Renal cortical epithelial cell (primary cell): ENCODE measurements at regions not wholly inside any gene's neighbourhood (a gene's known extent, or its start where the extent isn't known, plus 50 kb on each side); places are given as distances from the start of the nearest gene placed in this dataset.
A peak's percentile ranks its signal among the peaks of the same experiment; 100 is the strongest.

Source experiments
- DNase-seq: peaks from one replicate; pipeline ENCODE4 v3.0.0-alpha.2; 2011; ENCODE audit warnings: low read depth

DNA sequence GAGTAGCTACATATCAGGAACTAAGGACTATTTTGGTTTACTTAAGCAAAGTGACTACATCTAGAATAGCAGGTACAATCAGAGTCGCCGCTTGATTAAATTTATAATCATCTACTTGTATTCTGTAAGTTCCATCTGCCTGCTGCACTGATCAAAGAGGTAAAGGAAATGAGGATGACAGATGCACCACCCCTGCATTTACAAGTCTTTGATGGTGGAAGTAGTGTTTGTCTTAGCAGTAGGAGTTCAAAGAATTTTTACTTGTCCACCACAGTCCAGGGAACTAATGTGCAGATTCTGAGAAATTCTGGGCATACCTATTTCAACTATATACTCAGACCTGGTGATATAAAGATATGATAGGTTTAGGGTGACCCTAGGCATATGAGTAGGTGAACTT, 184.1 kb upstream of the IVNS1ABP start:
- no peak for DNase-seq

DNA sequence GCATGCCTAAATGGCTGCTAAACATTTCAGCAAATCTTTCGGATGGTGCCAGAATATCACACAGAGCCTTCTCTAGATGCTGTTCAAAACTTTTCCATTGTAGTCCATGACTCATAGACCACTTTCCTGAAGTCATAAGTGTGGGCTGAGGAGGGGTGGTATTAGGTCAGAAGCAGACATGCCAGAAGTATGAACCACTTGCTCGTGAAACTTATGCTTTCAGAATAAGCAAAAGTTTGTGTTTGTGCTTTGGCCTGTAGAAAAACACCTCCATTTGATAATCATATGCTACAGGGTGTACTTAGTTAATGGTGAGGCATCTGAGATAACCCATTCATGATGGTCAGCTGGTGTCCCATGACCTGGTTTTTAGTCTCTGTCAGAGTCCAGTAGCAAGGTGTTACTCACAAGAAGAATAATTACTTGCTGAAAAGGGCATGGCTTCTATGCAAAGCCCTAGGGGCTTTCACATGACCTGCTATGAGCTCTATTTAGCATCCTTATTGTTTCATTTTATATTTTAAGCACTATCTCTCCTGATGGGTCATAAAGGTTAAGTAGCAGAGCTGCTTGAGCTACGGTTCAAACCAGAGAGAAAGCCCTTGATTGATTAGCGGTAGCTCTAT, 183.1 kb upstream of the IVNS1ABP start:
- DNase-seq: peak; percentile 94

DNA sequence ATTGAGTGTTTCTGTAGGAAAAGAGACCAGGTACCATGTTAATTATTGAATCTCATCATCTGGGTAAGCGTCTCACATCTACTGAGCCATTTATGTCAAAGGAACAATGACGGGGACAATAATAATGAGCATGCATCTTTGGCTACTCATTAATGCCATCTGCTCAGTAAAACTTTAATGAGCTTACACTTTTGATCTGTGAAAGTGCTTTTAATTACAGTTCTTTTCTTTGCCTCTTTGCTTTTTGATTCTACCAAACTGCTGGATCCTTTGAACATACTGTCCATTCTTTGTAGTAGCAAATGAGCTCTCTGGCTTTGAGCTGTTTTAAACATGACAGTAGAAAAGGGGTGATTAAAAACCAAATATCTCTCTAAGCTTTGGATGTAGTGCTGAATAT, 181.2 kb upstream of the IVNS1ABP start:
- no peak for DNase-seq

DNA sequence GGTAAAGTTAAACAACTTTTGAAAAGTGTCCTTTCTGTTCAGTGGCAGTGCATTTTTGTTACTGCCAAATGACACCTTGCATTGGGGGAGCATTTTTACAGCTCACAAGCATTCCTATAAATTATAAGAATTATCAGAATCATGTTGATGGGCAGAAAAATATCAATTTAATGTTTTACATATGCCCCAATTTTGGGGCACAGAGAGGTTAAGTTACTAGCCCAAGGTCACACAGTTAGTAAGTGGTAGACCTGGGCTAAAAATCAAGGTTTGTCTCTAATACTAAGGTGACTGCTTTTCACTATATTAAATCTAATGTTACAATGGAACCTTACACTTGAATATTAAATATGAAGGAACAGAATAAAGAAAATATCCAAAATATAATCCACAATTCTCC, 180.1 kb upstream of the IVNS1ABP start:
- DNase-seq: no peak

DNA sequence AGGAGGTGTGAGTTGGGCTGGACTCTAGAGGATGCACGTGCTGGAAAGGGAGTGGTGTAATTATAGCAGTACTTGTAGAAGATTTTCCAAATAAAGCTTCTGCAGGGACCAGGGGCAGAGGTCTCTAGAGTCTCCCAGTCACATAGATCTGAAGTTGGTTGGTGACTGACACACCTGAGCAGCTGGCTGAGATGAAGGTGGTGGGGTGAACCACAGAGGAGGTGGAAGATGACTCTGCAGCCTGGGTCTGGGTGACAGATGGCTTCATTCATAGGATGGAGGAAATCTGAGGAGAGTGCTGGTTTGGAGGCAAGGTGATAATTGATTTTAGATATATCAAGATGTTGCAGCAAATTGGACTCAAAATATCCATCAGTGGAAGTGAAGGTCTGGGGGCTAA, 178.9 kb upstream of the IVNS1ABP start:
- no peak for DNase-seq

DNA sequence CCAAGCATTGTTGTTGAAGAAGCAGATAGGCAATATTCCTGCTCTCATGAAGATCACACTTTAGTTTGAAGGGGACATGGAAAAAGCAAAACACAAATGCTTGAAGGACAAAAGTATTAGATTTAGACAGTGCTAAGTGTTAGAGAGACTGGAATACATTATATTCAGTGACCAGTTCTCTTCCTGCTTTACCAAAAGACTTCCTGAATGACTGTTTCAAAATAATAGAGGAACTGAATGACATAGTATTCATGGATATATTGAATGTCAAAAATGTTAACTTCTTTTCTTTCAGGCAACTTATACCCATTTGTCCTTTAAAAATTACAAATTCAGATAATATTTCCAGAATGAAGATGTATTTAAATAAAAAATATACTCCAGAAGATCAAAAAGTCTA, 178.0 kb upstream of the IVNS1ABP start:
- no peak for DNase-seq

DNA sequence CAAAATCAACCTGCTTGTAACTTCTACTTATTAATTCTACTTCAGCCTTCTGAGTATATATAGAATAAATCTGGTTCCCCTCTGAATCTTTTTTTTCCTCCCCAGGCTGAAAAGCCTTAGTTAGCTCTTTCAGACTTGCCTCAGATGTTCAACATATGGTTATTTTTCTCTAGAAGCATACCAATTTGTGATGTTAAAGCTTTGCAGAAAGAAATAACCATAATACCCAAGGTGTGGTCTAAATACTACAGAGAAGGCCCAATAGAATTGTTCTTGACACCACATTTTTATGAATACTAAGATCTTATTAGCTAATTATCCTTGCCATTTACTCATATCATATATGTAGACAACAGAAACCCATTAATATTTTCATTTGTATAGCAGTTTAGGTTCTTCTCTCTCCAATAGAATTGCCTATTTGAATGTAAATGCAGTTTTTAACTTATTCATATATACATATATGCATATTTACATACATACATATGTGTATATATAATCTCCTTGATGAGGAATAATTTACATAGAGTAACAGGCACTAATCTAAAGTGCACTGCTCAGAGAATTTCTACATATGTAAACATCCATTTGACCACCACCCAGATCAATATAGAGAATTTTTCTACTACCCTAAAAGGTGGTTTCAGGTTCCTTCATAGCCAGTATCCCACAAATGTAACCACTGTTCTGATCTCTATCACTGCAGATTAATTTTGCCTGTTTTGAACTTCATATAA, 175.2 kb upstream of the IVNS1ABP start:
- no peak for DNase-seq

DNA sequence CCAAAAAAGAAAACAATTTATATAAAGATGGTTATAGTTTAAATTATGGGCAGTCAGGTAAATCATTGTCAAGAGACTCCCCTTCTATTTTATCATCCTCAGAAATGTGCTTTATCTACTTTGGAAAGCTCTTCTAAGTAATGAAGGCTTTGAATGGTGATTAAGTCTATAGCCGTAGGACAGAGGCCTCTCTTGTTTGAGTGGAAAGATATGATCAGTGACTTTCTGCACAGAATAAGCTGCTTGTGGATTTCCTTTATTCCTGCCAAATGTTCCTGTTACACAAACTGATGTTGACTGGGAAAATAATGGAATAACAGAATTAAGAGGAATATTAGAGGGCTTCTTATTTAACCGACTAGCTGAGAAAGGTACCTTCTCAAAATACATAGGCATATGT, 174.6 kb upstream of the IVNS1ABP start:
- DNase-seq: no peak

DNA sequence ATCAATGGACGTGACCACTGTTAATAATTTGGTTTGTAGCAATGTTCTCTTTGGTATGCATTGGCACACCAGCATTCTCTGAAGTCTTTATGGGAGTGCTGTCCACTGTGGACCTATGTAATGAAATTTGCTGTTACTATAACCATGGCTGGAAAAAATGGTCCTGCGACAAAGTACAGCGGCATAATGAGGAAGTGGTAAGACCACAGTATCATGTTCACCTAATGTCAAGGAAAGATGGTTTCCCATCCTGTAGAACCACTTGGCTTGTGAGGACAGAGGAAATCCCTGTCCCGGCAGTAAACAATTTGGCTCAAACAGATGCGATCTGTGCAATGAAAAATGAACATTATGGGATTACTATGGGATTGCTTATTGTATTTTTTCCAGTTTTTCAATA, 173.9 kb upstream of the IVNS1ABP start:
- no peak for DNase-seq

DNA sequence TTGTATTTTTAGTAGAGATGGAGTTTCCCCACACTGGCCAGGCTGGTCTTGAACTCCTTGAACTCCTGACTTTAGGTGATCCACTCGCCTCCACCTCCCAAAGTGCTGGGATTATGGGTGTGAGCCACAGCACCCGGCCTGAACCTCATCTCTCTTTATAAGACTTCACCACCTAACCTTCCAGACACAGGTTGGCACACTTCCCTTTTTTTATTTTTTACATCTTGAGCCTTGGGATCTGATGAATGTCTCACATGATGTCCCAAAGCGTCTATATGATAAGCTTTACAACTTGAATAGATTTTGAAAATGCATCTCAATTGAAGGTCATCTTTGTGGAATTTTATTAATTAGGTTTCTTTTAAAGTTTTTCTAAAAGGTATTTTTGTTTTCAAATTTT, 172.4 kb upstream of the IVNS1ABP start:
- DNase-seq: no peak

DNA sequence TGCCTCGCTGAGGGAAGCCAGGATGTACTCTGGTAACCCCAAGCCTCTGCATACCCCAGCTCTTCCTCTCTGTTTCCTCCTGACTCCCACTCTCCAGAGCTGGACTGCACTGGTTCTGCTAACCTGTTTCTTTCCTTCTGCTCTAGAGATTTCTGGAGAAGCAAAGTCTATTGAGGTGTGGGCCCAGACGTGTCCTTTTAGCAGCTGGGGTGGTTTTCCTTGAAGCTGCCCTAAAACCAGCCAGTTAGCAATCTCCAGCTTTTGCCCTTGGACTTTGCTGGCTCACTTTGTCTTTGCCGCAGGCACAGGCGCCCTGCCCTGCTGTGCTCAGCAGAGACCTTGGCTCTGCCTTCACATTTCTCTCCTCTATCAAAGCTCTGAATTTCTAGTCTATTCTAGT, 171.8 kb upstream of the IVNS1ABP start:
- DNase-seq: peak; percentile 40

DNA sequence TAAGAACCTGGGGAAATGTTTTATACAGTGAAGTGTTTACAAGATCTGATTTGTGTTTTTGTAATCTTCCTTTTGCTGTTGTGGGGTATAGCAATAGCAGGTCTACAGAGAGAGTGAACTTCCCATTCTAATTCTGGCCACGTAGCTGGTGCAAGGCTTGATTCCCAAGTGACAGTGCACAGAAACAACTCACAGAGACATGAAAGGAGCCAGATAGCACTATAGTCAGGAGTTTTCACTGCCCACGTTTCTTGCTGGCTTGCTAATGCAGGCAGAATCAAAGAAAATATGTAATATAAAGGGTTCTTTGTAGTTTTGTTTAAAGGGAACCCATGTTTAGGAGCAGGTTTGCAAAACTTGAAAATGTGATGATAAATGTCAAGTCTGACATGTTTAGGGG, 170.9 kb upstream of the IVNS1ABP start:
- DNase-seq: no peak

DNA sequence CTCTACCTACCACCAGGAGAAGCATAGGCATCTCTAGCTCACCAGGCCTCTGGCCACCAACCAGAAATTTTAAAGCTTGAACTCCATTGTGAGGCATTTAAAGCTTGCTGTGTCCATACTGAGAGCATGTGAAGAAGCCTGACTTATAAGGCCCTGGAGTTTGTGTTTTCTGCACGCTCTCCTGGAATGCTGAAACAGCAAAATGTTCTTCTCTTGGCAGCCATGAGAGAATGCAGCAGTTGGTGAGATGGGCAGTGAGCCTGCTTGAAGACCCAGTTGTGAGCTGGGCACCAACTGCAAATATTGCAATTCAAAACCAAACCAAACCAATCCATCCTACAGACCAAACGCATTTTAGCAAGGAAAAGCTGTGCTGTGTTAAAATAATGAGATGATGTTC, 170.0 kb upstream of the IVNS1ABP start:
- no peak for DNase-seq

DNA sequence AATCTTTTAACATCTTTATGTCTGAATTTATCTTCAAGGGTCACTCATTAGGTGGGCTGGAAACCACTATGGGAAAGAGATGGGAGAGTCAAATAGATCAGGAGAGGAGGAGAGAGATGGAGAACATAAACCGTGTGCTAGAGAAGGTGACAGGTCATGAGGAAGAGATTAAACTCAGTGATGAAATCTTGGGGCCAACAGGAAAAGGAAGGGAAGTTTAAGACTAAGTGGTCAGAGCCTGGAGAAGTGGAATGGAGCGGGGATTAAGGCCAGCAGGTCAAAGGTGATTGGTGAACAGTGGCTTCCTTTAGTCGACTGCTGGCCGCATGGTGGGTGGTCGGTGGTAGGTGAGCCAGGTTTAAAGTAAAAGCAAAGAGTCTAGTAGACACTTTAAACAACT, 169.3 kb upstream of the IVNS1ABP start:
- DNase-seq: no peak

DNA sequence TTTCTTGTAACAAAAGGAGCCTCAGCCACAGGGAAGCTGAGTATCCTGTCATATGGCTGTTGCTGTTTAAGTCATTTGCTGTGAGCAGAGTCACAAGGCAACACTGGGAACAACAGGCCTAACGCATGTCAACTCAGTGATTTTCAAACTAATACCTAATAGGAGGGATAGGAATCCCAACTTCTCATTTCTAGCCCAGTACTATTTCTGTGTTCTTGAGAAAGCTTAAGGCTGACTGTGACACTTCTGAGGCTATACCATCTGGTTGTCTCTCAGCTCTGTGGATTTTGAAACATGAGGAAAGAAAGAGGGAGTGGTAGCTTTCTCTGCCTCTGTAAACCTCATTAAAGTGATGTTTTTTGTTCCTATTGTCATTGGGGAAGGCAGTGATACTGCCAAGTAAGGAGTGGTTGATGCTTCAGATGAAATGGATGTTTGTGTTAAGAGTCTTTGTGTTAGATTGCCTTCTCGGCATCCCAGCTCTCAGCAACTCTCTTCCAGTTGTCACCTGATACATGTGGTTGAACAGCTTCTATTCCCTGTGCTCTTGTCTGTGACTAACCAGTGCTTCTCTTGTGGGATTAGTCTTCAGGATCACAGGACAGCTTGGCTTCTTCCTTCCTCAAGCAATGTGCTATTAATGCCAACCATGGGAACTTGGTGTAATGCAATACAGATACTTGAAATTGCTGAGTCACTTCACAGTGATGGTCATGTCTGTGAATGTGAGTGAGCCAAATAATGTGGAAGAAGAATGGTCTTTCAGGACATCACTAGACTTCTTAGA, 166.8 kb upstream of the IVNS1ABP start:
- DNase-seq: peak; percentile 98

DNA sequence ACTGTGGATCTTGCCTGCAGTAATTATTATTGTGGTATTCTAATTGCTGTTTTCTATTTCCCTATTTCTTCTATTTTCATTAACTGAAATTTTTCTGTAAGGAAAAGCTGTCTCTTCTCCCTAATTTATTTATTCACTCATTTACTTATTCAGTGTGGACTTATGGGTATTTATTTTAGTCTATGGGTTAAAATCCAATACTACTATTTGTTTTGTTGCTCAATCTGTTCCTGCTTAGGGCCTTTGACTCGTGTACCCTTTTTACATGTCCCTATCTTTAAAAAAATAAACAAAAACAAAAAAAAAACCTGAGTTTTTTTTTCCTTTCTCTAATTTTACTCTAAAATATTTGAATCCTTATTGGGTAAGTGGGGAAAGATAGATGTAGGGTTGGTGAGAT, 166.2 kb upstream of the IVNS1ABP start:
- DNase-seq: no peak

DNA sequence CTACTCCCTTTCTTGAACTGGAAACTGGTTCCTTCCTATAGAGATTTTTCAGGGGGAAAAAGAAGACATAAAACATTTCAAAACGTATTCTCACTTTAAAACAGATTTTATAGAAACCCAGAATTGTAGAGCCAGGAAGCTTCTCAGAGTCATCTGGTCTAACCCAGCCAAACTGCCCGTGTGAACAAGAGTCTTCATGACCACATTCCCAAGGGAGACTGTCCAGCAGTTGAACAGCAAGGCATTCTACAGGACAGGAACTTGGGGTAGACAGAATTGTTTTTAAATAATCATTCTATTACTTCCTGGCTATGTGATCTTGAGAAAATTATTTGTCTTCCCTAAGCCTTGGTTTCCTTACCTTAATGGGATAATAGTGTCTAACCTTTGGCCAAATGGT, 163.5 kb upstream of the IVNS1ABP start:
- DNase-seq: no peak

DNA sequence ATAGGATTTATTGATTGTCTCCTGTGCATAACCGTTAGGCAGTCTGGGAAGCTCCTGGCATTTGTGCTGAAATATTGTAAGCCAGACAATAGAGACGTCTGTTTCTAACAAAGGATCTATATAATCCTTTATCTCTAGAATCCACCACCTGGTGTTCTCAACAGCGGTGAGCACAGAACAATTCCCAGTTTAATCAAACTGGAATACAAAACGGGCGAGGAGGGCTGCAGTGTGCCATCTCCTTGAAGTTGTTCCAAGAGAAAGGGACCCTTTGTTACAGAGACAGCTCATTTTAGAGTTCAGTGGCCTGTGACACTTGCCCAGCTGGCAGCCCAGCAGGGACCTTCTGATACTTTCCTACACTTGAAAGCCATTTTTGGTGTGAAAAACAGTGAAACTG, 162.8 kb upstream of the IVNS1ABP start:
- no peak for DNase-seq

DNA sequence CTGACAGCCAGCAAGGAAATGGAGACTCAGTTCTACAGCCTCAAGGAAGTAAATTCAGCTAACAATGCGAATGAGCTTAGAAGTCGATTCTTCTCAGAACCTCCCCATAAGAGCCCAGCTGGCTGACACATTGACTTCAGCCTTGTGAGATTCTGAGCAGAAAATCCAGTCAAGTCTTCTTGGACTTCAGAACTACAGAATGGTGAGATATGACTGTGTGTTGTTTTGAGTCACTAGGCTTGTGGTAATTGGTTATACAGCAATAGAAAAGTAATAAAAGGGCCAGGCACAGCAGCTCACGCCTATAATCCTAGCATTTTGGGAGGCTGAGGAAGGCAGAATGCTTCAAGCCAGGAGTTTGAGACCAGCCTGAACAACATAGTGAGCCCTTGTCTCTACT, 161.8 kb upstream of the IVNS1ABP start:
- DNase-seq: no peak

DNA sequence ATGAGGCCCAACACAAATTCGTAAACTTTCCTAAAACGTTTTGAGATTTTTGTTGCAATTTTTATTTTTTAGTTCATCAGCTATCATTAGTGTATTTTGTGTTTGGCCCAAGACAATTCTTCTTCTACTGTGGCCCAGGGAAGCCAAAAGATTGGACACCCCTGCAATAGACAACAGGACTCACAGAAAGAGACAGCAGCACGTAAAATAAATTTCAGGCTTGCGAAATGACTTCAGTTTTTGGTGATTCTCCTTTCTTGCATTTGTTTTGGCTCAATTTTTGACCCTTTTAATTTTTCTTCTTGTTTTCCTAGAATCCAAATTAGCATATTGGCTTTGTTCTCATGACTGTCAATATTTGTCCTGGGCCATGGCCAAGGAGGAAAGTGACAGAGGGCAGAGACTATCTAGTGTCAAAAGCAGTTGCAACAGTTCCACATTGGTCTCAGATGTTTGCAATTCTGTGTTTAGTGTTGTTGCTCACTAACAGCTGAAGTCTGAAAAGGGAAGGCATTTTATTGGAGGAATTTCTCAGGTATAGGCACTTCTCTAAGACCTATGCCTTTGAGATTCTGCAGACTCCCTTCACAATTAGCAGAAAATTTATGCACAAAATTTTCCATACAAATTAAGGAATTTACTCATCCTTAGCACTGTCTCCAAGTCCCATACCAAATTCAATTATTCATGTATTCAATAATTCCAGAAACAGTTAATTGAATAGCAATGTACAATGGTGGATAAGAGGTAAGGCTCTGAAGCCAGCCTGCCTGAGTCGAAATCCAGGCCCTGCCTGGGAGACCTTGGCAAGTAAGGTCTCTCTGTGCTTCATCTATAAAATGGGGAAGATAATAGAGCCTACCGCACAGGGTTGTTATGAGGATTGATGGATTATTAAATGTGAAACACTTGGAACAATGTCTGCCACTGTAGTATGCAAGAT, 160.9 kb upstream of the IVNS1ABP start:
- DNase-seq: no peak

DNA sequence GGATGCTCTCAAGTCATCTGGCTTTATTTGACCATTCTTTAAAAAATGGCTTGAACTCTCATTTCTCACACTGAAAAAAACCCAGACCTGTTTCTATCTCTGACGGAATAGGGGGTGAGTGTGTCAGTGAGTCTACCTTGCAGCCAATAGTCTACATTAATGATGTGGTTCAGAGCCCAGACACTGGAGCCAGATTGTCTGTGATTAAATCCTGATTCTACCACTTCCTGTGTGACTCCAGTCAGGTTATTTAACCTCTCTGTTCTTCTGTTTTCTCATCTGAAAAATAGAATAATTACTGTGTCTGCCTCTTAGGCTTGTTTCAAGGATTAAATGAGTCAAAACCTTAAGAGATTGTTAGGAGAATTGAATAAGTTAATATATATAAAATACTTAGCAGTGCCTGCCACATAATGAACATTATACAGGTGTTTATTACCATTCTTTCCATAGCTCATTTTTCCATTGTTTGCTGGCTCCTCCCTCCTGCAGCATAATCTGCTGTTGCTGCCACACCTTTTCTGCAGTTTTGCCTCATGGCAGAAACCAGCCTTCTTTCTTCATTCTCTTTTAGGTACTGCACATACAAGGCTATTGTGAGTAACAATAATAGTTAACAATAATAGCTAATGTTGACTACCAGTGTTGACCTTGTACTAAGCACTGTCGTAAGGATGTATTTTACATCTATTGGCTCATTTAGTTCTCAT, 157.6 kb upstream of the IVNS1ABP start:
- DNase-seq: no peak
